WTC11 (cell line): ENCODE measurements at regions not wholly inside any gene's neighbourhood (a gene's known extent, or its start where the extent isn't known, plus 50 kb on each side); places are given as distances from the start of the nearest gene placed in this dataset.

Source experiments
- ATAC-seq: fragments of 200-7000 bp; cut with Tn5 transposase; 2 replicates; pipeline ENCODE4 v1.10.0; 2021; ENCODE audit warnings: mild to moderate bottlenecking, moderate library complexity
- CTCF ChIA-PET: fragments of 300-600 bp; sonication (Branson Sonifier 250); formaldehyde crosslinking; loops from one replicate; lab custom pipeline; 2021; ENCODE audit warnings: antibody characterized with exemption; lab: Charles Lee
- POLR2A ChIA-PET: fragments of 350-600 bp; sonication (Branson Sonifier 250); formaldehyde crosslinking; loops from one replicate; lab custom pipeline; 2021; ENCODE audit warnings: antibody characterized with exemption; lab: Charles Lee
- DNase-seq: peaks from one replicate; pipeline ENCODE4 v3.0.0; 2021; ENCODE audit warnings: low spot score
- H3K27ac Mint-ChIP-seq: 2 replicates; pipeline ENCODE4 v1.8.0; 2021; ENCODE audit warnings: mixed read lengths
- H3K27me3 Mint-ChIP-seq: 2 replicates; pipeline ENCODE4 v1.8.0; 2021; ENCODE audit warnings: low read depth, mild to moderate bottlenecking, moderate library complexity, mixed read lengths
- H3K36me3 Mint-ChIP-seq: 2 replicates; pipeline ENCODE4 v1.8.0; 2021; ENCODE audit warnings: mixed read lengths
- H3K4me1 Mint-ChIP-seq: 2 replicates; pipeline ENCODE4 v1.8.0; 2022; ENCODE audit warnings: mixed read lengths
- H3K4me3 Mint-ChIP-seq: 2 replicates; pipeline ENCODE4 v1.8.0; 2021; ENCODE audit warnings: mild to moderate bottlenecking, moderate library complexity, mixed read lengths
- H3K9me3 Mint-ChIP-seq: 2 replicates; pipeline ENCODE4 v1.8.0; 2021; ENCODE audit warnings: mixed read lengths
- CREB1 ChIP-seq: sonication (generic); formaldehyde crosslinking; IDR thresholded peaks from 2 replicates; pipeline ENCODE4 v1.8.0; 2023; ENCODE audit warnings: mild to moderate bottlenecking, missing genetic modification reagents
- ESRRA ChIP-seq: sonication (generic); formaldehyde crosslinking; IDR thresholded peaks from 2 replicates; pipeline ENCODE4 v1.8.1; 2022; ENCODE audit warnings: mild to moderate bottlenecking, missing genetic modification reagents, borderline replicate concordance
- ETV6 ChIP-seq: sonication (generic); formaldehyde crosslinking; IDR thresholded peaks from 2 replicates; pipeline ENCODE4 v1.8.1; 2022; ENCODE audit warnings: mild to moderate bottlenecking, missing genetic modification reagents
- OVOL2 ChIP-seq: fragments of 250-450 bp; sonication (Bioruptor Pico); IDR thresholded peaks from 2 replicates; pipeline ENCODE4 v1.9.0; 2021; ENCODE audit warnings: mild to moderate bottlenecking, borderline replicate concordance
- TEAD4 ChIP-seq: sonication (generic); formaldehyde crosslinking; IDR thresholded peaks from 2 replicates; pipeline ENCODE4 v1.8.0; 2022; ENCODE audit warnings: mild to moderate bottlenecking, missing genetic modification reagents
- ZBTB21 ChIP-seq: sonication (generic); formaldehyde crosslinking; IDR thresholded peaks from 2 replicates; pipeline ENCODE4 v1.8.1; 2023; ENCODE audit warnings: mild to moderate bottlenecking, missing genetic modification reagents, borderline replicate concordance
- ZNF423 ChIP-seq: fragments of 250-450 bp; sonication (Bioruptor Pico); IDR thresholded peaks from 2 replicates; pipeline ENCODE4 v2.1.2; 2022; ENCODE audit warnings: mild to moderate bottlenecking, moderate library complexity
- TF ChIP-seq, protein P1 (sequence below): sonication (generic); formaldehyde crosslinking; IDR thresholded peaks from 2 replicates; pipeline ENCODE4 v1.8.0; 2023; ENCODE audit warnings: mild to moderate bottlenecking, missing genetic modification reagents
- TF ChIP-seq, protein P2 (sequence below): fragments of 250-450 bp; sonication (Bioruptor Pico); conservative IDR thresholded peaks from 2 replicates; pipeline ENCODE4 v1.9.0; 2021; ENCODE audit warnings: mild to moderate bottlenecking
- TF ChIP-seq, protein P3 (sequence below): fragments of 250-450 bp; sonication (Bioruptor Pico); IDR thresholded peaks from 2 replicates; pipeline ENCODE4 v1.9.0; 2021; ENCODE audit warnings: mild to moderate bottlenecking, borderline replicate concordance
- TF ChIP-seq, protein P4 (sequence below): fragments of 200-600 bp; IDR thresholded peaks from 2 replicates; pipeline ENCODE4 v1.8.0; 2022; ENCODE audit warnings: antibody characterized with exemption
- TF ChIP-seq, protein P5 (sequence below): sonication (generic); formaldehyde crosslinking; IDR thresholded peaks from 2 replicates; pipeline ENCODE4 v1.8.1; 2022; ENCODE audit warnings: mild to moderate bottlenecking, moderate library complexity, missing genetic modification reagents
- TF ChIP-seq, protein P6 (sequence below): sonication (generic); formaldehyde crosslinking; IDR thresholded peaks from 2 replicates; pipeline ENCODE4 v1.8.1; 2023; ENCODE audit warnings: mild to moderate bottlenecking, missing genetic modification reagents, borderline replicate concordance
- TF ChIP-seq, protein P7 (sequence below): sonication (generic); formaldehyde crosslinking; IDR thresholded peaks from 2 replicates; pipeline ENCODE4 v1.8.1; 2023; ENCODE audit warnings: mild to moderate bottlenecking, missing genetic modification reagents
- TF ChIP-seq, protein P8 (sequence below): sonication (generic); formaldehyde crosslinking; IDR thresholded peaks from 2 replicates; pipeline ENCODE4 v1.8.1; 2023; ENCODE audit warnings: mild to moderate bottlenecking, missing genetic modification reagents, moderate library complexity

DNA sequence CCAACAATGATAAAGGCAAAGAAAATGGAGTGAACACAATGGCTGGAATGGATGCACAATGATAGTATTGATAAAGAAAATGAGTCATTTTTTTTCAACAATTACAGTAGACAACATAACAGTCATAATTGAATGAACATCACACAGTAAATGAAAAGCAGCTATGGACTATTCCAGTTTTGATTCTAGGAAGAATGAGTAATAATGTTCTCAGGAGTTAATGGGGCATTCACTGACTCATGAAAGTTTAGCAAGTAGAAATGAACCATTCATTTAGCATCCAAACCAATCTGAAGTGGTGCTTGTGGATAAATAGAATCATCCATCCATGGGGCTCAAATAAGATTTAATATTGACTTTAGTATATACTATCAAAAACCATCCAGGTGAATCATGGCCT lies 1029.5 kb upstream of the GJE1 start:
- Mint-ChIP-seq H3K36me3 (peaks cover 20% of the 10 kb centered on the region), H3K9me3 (peaks cover 24% of the 10 kb centered on the region), H3K27me3 (no peaks in the 10 kb centered on the region), H3K4me1 (peaks cover 27% of the 10 kb centered on the region), H3K27ac (no peak overlapping the region), H3K4me3 (no peak overlapping the region)
- no peak for ATAC-seq
- CTCF ChIA-PET, result no interaction called here
- no peak for DNase-seq
- no peak for TF ChIP-seq ZBTB21 (CRISPR knock-in tag)
- TF ChIP-seq, protein P1, sequence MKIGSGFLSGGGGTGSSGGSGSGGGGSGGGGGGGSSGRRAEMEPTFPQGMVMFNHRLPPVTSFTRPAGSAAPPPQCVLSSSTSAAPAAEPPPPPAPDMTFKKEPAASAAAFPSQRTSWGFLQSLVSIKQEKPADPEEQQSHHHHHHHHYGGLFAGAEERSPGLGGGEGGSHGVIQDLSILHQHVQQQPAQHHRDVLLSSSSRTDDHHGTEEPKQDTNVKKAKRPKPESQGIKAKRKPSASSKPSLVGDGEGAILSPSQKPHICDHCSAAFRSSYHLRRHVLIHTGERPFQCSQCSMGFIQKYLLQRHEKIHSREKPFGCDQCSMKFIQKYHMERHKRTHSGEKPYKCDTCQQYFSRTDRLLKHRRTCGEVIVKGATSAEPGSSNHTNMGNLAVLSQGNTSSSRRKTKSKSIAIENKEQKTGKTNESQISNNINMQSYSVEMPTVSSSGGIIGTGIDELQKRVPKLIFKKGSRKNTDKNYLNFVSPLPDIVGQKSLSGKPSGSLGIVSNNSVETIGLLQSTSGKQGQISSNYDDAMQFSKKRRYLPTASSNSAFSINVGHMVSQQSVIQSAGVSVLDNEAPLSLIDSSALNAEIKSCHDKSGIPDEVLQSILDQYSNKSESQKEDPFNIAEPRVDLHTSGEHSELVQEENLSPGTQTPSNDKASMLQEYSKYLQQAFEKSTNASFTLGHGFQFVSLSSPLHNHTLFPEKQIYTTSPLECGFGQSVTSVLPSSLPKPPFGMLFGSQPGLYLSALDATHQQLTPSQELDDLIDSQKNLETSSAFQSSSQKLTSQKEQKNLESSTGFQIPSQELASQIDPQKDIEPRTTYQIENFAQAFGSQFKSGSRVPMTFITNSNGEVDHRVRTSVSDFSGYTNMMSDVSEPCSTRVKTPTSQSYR (CRISPR knock-in tag), result no peak
- no peak for TF ChIP-seq TEAD4
- TF ChIP-seq, protein P2, sequence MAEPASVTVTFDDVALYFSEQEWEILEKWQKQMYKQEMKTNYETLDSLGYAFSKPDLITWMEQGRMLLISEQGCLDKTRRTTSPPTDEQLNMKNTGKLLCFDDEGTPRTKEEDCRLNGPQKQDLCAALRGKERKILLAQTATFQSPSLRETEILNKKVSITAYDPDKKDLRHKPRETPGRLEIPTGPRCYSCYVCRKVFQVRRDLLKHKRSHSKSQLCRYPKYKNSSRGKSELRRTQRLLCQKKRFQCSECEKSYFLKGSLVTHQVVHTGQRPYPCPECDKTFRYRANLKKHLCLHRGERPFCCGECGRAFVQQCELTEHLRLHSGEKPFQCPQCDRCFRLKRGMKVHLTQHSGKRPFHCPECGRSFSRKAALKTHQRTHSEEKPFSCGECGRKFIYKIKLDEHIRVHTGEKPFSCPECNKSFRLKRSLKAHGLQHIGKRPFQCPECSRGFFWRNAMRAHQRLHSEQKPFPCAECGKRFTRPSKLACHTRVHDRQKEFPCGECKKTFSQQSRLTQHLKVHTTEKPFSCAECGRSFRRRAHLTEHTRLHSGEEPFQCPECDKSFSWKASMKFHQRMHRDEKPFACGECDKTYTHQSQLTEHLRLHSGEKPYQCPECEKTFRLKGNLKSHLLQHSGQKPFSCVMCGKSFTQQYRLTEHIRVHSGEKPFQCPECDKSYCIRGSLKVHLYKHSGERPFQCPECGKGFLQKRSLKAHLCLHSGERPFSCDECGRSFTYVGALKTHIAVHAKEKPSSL (CRISPR knock-in tag), result no peak
- TF ChIP-seq, protein P3, sequence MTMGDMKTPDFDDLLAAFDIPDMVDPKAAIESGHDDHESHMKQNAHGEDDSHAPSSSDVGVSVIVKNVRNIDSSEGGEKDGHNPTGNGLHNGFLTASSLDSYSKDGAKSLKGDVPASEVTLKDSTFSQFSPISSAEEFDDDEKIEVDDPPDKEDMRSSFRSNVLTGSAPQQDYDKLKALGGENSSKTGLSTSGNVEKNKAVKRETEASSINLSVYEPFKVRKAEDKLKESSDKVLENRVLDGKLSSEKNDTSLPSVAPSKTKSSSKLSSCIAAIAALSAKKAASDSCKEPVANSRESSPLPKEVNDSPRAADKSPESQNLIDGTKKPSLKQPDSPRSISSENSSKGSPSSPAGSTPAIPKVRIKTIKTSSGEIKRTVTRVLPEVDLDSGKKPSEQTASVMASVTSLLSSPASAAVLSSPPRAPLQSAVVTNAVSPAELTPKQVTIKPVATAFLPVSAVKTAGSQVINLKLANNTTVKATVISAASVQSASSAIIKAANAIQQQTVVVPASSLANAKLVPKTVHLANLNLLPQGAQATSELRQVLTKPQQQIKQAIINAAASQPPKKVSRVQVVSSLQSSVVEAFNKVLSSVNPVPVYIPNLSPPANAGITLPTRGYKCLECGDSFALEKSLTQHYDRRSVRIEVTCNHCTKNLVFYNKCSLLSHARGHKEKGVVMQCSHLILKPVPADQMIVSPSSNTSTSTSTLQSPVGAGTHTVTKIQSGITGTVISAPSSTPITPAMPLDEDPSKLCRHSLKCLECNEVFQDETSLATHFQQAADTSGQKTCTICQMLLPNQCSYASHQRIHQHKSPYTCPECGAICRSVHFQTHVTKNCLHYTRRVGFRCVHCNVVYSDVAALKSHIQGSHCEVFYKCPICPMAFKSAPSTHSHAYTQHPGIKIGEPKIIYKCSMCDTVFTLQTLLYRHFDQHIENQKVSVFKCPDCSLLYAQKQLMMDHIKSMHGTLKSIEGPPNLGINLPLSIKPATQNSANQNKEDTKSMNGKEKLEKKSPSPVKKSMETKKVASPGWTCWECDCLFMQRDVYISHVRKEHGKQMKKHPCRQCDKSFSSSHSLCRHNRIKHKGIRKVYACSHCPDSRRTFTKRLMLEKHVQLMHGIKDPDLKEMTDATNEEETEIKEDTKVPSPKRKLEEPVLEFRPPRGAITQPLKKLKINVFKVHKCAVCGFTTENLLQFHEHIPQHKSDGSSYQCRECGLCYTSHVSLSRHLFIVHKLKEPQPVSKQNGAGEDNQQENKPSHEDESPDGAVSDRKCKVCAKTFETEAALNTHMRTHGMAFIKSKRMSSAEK, result no peak
- TF ChIP-seq CREB1 (CRISPR knock-in tag), result no peak
- TF ChIP-seq, protein P4, sequence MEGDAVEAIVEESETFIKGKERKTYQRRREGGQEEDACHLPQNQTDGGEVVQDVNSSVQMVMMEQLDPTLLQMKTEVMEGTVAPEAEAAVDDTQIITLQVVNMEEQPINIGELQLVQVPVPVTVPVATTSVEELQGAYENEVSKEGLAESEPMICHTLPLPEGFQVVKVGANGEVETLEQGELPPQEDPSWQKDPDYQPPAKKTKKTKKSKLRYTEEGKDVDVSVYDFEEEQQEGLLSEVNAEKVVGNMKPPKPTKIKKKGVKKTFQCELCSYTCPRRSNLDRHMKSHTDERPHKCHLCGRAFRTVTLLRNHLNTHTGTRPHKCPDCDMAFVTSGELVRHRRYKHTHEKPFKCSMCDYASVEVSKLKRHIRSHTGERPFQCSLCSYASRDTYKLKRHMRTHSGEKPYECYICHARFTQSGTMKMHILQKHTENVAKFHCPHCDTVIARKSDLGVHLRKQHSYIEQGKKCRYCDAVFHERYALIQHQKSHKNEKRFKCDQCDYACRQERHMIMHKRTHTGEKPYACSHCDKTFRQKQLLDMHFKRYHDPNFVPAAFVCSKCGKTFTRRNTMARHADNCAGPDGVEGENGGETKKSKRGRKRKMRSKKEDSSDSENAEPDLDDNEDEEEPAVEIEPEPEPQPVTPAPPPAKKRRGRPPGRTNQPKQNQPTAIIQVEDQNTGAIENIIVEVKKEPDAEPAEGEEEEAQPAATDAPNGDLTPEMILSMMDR, result no peak
- no peak for TF ChIP-seq ETV6 (CRISPR knock-in tag)
- TF ChIP-seq ZNF423 (CRISPR knock-in tag), result no peak
- TF ChIP-seq OVOL2 (CRISPR knock-in tag), result no peak
- TF ChIP-seq, protein P5, sequence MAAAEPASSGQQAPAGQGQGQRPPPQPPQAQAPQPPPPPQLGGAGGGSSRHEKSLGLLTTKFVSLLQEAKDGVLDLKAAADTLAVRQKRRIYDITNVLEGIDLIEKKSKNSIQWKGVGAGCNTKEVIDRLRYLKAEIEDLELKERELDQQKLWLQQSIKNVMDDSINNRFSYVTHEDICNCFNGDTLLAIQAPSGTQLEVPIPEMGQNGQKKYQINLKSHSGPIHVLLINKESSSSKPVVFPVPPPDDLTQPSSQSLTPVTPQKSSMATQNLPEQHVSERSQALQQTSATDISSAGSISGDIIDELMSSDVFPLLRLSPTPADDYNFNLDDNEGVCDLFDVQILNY (CRISPR knock-in tag), result no peak
- POLR2A ChIA-PET, result no interaction called here

DNA sequence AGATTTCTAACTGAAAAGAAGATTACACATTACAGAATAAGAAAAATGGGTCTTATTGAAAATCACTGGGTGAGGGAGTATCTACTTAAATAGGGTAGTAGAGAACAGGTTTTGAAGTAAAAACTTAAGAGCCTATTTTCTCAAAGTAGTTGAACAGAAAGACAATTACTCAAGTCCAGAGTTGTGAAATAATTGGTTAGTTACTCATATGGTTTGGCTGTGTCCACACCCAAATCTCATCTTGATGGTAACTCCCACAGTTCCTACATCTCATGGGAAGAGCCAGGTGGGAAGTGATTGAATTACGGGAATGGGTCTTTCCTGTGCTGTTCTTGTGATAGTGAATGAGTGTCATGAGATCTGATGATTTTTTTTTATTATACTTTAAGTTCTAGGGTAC lies 1035.3 kb upstream of the GJE1 start:
- ATAC-seq (no peak), DNase-seq (no peak)
- Mint-ChIP-seq H3K9me3 (peaks cover 24% of the 10 kb centered on the region), H3K4me1 (peaks cover 2% of the 10 kb centered on the region; the same call in 1 of the 2 replicates), H3K27ac (no peak overlapping the region), H3K27me3 (no peaks in the 10 kb centered on the region; the same call in 1 of the 2 replicates), H3K36me3 (peaks cover 14% of the 10 kb centered on the region), H3K4me3 (no peak overlapping the region)
- TF ChIP-seq, protein P5 (CRISPR knock-in tag), result no peak
- TF ChIP-seq ESRRA, result no peak
- TF ChIP-seq, protein P6, sequence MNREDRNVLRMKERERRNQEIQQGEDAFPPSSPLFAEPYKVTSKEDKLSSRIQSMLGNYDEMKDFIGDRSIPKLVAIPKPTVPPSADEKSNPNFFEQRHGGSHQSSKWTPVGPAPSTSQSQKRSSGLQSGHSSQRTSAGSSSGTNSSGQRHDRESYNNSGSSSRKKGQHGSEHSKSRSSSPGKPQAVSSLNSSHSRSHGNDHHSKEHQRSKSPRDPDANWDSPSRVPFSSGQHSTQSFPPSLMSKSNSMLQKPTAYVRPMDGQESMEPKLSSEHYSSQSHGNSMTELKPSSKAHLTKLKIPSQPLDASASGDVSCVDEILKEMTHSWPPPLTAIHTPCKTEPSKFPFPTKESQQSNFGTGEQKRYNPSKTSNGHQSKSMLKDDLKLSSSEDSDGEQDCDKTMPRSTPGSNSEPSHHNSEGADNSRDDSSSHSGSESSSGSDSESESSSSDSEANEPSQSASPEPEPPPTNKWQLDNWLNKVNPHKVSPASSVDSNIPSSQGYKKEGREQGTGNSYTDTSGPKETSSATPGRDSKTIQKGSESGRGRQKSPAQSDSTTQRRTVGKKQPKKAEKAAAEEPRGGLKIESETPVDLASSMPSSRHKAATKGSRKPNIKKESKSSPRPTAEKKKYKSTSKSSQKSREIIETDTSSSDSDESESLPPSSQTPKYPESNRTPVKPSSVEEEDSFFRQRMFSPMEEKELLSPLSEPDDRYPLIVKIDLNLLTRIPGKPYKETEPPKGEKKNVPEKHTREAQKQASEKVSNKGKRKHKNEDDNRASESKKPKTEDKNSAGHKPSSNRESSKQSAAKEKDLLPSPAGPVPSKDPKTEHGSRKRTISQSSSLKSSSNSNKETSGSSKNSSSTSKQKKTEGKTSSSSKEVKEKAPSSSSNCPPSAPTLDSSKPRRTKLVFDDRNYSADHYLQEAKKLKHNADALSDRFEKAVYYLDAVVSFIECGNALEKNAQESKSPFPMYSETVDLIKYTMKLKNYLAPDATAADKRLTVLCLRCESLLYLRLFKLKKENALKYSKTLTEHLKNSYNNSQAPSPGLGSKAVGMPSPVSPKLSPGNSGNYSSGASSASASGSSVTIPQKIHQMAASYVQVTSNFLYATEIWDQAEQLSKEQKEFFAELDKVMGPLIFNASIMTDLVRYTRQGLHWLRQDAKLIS, result no peak
- TF ChIP-seq, protein P7, sequence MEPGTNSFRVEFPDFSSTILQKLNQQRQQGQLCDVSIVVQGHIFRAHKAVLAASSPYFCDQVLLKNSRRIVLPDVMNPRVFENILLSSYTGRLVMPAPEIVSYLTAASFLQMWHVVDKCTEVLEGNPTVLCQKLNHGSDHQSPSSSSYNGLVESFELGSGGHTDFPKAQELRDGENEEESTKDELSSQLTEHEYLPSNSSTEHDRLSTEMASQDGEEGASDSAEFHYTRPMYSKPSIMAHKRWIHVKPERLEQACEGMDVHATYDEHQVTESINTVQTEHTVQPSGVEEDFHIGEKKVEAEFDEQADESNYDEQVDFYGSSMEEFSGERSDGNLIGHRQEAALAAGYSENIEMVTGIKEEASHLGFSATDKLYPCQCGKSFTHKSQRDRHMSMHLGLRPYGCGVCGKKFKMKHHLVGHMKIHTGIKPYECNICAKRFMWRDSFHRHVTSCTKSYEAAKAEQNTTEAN (CRISPR knock-in tag), result no peak
- TF ChIP-seq, protein P8, sequence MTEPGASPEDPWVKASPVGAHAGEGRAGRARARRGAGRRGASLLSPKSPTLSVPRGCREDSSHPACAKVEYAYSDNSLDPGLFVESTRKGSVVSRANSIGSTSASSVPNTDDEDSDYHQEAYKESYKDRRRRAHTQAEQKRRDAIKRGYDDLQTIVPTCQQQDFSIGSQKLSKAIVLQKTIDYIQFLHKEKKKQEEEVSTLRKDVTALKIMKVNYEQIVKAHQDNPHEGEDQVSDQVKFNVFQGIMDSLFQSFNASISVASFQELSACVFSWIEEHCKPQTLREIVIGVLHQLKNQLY (CRISPR knock-in tag), result no peak
- ChIA-PET POLR2A (no interaction called here), CTCF (no interaction called here)
